ENCODE measurements at regions not wholly inside any gene's neighbourhood (a gene's known extent, or its start where the extent isn't known, plus 50 kb on each side); places are given as distances from the start of the nearest gene placed in this dataset.

DNA sequence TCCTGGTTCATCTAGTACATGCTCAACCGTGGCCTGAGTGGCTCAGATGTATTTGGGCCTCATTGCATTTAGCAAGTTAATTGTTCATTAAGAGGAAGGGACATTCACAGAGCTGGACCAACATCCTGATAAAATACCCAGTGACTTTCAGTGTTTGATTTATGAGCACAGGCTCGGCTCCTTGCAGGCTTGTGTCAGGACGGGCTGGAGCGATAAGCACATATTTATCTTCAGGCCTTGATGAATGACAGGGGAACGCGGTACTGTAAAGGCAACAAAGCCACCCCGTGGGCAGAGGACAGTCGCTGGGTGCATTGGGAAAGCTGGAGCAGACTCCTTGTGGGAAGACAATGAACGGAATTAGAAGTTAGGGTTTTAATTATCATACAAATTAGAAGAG lies 548.6 kb upstream of the HS6ST1 start:
- no peak for DNase-seq

DNA sequence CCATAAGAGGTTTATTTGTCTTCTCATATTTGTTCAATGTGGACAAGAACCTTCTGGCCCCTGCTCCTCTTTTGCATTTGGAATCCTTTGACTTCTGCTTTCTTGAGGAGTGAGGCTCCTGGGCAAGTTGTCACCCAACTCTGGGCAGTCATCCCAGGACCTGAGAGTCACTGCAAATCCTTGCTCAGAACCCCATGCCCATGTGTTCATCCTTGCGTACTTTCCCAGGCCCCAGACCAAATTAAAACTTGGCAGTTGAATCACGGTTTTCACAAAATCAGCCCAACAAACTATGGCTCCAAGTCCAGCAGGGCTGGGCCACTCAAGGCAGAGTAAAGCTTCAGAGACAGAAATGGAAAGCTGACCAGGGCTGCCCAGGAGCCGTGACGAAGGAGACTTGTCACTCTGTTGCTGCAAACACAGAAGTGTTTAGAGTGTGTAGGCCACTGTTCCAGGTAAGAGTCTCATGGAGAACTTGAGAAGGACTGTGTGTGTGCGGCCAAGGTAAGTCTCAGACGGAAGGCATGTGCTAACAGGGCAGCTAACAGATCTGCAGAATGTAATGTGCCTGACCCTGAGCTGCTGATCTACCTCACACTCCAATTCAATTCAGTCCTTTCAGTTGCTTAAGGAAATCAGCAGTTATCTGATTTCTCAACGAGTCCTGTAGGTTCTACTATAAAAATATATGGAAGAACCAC lies 549.4 kb upstream of the HS6ST1 start:
- no peak for DNase-seq

DNA sequence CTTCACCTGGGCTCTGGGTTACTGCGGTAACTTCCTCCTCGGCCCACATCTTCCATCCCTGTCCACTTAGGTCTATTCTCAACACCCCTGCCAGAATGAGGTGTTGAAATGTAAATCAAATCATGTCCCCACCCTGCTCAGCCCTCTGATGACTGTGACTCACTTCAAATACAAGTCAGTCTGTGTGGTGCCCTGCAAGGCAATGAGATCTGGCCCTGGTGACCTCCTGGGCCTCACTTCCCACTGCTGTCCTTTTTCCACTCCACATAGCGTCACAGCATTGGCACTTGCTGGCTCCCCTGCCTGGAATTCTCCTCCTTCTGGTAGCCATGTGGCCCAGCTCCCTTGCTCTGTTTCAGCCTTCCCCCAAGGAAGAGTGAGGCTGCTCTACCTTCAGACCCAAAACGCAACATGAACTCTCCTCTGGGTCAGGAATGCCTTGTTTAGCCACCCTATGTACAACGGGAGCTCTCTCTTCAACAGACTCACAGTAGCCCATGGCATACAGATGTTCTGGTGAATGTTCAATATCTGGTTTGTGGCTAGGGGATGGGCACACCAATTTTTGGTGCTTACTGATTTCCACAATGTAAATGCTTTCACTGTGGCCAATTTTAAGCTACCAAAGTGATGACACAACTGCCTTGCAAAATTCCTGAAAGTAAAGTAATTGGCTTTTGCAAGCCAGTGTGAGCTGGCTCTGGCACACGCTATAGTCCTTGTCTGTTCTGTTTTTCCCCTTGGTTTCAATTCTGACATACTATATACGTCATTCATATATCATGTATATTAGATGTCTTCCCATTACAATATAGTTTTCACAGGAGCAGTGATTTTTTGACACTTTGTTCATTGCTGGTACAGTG lies 550.3 kb upstream of the HS6ST1 start:
- DNase-seq = no peak

DNA sequence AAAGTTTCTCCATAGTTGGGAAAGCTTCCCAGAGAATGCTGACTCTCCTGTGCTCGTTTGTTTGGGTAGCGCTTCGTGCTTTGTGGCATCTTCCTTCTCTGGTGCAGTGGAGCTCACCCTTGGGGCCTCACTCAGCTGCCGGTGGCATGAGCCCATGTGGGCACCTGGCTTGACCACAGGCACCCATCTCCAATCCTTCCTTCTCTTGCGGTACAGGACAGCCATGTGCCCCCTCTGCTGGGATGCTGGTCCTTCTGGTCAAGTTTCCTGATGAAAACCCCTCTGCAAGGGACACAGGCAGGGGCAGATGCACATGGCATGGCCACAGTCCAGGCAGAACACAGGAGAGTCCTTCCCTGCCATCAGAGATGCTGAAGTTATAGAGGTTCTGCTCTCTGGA lies 555.9 kb upstream of the HS6ST1 start:
- DNase-seq = no peak

DNA sequence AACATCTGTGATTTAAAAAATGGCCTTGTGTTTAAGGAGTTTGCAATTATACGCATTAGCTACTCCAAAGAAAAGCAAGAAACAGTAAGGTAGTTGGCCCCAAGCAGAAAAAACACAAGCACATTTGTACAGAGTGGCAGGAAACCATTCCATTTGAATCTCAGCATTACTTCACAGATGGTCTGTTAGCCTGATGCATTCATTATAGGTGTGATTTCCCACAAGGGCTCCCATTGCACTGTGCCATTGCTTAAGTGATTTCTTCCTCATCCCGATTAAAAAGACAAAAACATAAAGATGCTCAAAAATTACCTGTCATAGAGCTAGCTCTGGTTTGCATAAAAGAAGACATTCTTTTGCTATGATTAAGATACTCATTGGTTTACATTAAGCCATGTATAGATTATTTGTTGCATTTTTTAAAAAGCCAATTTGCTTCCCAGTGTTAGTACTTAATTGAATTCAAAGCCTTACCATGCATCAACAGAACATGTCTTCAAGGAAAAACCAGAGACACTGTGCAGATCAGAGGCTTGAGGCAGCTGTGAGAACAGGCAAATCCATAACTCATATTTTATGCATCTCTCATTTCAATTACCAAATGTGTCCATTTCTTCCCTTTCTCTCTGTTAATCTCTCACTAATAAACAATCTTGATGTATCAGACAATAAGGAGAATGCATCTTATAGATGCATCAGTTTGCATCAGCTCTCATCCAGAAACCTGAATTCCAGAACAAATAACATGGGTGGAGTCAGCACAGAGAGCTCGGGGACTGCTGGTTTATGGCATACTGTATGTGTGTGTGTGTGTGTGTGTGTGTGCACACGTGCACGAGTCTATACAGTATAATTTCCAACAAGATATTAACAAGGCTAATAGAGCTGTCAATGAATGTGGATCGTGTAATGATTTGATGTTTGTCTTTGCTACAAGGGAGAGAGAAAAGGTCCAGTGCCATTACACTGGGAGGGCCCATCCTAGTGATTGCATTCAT lies 558.6 kb upstream of the HS6ST1 start:
- no peak for DNase-seq

DNA sequence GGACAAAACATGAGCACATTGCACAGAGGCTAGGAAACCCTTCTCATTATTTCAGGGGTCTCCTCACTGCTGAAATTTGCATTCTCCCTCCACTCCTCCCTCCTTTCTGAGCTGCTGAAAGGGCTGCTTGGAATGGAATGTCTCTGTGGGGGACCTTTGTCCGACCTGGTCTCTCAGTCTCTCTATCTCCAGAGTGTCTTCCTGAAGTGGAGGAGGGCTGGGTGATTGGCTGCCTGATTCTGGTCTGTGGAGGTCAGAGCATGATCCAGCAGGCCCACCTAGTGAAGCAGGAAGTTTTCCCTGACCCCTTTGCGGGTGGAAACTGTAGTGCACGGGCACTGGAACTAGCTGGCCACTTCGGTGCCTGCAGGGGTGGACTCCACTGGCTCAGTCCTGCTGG lies 560.5 kb upstream of the HS6ST1 start:
- no peak for DNase-seq

DNA sequence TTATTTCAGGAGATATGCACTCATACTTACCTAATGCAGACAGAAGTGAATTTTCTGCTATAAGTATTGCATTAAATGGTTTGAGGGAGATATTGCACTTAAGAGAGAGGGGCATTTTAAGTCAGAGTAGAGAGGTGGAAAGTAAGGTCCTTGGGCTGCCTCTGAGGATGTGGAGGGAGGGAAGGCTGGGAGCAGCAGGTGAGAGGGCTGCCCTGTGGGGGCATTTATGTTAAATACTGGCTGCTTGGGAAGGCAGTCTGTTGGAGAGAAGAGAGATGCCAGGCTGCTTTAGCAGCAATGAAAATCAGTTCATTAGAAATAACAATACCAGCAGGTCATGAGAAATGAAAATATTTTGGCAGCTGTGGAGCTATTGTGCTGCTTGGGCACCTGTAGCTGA lies 576.2 kb upstream of the HS6ST1 start:
- DNase-seq = no peak

DNA sequence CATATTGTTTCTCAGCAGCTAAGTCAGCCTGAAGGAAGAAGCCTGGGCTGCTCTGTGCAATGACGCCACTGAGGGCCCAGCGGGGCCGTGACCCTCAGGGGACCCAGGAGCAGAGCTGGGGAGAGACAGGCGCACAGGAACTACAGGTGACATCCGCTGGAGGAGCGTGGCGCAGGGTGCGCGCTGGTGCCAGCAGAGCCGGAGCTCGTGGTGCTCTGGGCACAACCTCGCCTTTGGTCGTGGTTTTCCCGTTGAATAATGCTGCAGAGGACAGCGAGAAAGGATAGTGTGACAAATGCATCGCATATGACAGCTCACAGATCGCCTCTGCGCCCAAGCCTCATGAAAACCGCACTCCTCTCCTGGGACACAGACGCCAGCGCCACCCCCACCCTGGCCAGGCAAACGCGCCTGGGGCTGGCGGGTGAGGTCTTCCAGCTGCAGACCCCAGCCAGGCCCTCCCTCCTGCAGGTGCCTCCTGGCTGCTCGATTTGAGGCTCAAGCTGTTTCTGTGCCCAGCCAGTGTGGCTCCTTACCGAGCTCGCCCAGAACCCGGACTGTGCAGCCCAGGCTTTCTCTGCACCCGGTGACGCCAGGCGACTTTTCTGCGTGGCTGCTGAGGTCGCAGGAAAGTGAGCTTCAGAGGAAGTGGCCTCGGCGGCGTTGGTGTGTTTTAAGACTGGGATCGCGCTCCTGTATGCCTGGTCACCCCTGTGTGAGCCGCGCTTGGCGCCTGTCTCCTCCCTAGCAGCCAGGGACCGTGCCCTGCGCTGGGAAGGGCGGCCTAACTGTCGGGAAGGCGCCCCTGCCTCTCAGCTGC lies 583.1 kb upstream of the HS6ST1 start:
- no peak for DNase-seq

DNA sequence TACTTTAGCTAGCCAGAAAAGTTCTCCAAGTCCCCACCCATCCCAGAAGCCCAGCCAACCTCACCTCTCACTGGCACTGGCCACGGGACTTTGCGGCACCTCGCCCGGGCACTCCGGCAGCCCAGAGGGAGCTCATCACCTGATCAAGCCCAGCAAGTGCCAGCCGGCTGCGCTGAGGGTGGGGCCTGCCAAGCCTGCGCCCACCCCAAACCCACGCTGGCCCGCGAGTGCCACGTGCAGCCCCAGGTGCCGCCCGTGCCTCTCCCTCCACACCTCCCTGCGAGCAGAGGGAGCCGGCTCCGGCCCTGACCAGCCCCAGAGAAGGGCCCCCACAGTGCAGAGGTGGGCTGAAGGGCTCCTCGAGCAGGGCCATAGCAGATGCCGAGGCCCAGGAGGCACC lies 585.0 kb upstream of the HS6ST1 start:
- DNase-seq = no peak

DNA sequence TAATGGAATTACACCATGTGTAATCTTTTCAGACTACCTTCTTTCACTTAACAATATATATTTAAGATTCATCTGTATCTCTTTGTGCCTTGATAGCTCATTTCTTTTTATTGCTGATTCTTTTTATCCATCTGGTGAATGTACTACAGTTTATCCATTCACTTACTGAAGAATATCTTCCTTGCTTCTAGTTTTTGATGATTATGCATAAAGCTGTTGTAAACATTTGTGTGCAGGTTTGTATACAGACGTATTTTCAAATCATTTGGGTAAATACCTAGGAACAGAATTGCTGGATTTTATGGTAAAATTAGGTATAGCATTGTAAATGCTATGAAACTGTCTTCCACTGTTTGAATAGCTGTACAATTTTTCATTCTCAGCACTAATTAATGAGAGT lies 592.6 kb upstream of the HS6ST1 start:
- no peak for DNase-seq

DNA sequence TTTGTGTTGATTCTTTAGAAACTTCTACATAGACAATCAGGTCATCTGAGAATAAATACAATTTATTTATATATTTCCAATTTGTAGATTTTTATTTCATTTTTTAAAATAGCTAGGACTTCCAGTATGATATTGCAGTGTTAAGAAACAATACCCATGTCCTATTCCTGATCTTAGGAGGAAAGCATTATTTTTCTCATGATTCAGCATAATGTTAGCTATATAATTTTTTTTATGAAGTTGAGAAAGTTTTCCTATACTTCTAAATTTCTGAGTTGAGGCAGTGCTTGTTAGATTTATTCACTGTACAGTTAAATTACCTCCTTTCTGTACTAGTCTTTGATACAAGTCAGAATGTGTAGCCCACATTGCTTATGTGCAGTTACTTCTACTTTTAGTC lies 595.7 kb upstream of the HS6ST1 start:
- DNase-seq = no peak

DNA sequence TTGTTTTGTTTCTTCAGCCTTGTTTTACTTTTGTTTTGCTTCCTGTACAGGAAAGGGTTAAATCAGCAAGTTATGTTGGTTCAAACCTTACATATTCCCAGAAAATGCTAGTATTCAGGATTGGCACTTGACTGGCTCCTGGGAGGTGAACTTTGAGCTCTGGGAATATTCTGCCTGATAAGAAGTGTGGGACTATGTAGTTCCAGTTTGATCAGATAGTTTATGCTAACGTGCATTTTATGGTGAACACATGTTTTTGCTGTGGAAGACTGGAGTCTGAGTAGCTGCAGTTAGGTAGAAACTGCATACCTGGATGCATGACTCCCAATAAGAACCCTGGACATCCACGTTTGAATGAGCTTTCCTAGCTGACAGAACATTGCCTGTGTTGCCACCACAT lies 603.1 kb upstream of the HS6ST1 start:
- no peak for DNase-seq

DNA sequence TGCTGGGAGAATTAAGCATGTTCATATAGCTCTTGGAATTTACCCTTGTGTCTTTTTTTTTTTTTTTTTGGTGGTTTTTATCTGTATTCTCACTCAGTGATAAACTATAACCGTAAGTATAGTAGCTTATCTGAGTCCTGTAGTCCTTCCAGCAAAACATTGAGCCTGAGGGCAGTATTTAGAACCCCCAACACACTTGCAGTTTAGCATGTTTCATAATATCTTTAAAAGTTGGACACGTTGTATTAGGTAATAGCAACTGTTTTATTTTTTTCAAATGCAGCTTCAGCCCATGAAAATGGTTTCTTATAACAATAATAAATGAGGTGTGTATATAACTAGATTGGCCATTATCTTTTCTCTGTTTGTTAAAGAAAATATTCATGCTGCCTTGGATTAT lies 603.5 kb upstream of the HS6ST1 start:
- DNase-seq = no peak

DNA sequence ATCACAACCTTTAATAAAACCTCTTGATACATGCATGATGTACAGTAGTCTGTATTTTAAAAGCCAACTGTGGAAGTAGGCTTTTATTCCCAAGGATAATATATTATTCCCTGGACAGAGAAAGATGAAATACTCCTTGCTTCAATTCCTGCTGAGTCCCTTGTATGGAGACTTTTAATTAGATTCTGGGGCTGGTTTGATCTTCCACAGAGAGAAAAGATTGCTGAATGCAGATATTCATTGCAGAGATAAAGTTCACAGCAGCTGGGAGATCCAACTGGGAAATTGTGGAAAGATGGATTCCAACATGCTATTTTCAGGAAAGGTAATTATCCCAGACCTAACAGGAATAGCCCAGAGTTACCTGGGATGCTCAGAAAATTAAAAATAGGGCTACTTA lies 607.0 kb upstream of the HS6ST1 start:
- no peak for DNase-seq

DNA sequence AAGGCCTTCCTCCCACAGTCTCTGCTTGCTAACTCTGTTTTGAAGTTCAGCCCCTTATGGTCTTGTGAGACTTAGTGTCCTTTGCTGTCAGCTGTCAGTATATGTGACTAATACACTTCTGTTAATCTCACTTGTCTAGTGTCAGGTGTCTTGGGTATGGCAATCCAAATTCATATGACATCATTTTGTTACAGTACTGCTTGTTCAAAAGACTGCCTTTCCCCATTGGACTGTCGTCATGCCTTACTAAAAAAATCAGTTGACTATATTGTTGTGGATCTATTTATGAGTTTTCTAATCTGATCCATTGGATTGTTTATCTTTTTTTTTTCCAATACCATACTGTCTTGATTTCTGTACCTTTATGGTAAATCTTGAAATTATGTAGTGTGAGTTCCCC lies 611.4 kb upstream of the HS6ST1 start:
- no peak for DNase-seq

DNA sequence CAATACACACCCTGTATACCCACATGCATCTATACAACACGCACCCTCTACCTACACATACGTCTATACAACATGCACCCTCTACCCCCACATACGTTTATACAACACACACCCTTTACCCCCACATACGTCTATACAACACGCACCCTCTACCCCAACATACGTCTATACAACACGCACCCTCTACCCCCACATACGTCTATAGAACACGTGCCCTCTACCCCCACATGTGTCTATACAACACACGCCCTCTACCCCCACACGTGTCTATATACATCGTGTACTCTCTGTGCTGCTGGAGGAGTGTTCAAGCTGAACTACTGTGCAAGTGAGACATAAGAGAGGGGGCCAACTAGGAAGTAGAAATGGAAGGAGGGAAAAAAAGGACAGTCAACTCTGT lies 621.7 kb upstream of the HS6ST1 start:
- no peak for DNase-seq

DNA sequence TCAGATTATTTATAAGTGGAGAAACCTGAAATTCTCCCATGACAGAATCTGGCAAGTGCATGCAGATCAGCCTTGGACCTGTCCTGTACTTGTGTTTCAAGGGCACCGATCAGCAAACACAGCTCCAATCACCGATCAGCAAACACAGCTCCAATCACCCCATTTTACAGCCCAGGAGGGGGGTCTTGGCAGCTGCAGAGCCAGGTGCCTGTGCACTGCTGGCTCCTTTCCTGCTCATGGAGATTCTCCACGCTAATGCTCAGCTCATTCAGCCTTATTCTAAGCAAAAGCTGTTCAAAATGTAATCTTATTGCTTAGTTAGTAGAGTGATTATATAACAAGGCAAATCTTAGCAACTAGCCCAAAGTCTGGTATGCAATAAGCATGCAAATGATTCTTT lies 623.1 kb upstream of the HS6ST1 start:
- no peak for DNase-seq

DNA sequence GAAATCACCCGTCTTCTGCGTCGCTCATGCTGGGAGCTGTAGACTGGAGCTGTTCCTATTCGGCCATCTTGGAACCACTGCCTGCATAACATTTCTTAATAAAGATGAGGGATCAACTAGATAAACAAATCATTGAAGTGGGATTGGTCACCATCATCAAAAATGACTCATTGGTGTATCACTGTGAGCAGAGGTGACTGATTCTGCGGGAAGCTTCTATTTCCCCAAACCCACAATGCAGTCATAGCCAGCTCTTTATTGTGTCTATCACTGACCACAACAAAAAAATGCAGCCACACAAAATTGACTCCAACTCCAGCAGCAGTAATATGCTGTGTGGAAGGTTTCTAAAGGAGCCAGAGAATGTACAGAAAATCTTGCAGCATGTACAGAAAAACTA lies 630.7 kb upstream of the HS6ST1 start:
- no peak for DNase-seq

DNA sequence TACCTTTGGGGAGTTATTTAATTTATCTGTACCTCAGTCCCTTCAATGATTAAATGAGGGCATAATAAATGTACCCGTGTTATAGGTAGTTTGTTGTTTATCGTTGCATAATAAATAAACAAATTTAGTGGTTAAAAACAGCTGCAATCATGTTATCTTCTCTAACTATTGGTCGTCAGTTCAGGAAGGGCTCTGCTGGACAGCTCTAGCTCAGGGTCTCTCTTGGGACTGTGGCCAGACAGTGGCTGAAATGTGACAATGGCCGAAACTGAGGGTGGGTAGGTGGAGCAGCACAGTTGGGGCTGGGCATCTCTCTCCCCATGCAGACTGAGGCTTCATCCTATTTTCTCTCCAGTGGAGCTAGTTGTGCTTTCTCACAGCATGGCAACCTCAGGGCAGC lies 632.1 kb upstream of the HS6ST1 start:
- DNase-seq = no peak

DNA sequence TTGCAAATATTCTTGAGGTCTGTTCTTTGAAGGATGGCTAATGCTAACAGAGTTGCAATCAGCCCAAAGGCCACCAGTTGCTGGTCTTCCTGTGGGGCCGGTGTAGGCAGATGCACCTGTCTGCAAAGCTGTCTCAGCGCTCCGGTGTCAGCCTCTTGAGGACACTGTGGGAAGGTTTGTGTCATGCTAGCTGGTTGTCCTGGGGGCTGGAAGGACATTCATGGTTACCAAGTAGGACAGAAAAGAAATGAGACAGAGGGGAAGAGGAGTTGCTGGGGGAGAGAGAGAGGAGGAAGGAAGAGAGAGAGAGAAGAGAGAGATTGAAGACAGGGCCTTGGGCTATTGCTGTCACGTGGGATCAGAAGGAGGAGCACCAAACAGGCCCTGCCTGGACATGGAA lies 639.6 kb upstream of the HS6ST1 start:
- DNase-seq = no peak

DNA sequence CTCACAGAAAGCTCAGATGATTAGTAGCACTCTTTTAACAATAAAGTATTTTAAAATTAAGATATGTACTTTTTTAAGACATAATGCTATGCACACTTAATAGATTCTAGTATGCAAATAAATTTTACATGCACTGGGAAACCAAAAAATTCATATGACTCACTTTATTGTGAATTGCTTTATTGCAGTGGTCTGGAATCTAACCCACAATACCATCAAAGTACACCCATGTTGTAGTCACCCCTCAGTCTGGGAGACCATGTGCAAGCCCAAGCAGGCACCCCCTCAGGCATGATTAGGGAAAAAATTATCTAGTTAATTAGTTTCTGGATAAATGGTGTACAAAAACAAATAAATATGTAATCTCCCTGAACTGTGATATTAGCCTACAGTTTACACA lies 649.0 kb upstream of the HS6ST1 start:
- DNase-seq = no peak

DNA sequence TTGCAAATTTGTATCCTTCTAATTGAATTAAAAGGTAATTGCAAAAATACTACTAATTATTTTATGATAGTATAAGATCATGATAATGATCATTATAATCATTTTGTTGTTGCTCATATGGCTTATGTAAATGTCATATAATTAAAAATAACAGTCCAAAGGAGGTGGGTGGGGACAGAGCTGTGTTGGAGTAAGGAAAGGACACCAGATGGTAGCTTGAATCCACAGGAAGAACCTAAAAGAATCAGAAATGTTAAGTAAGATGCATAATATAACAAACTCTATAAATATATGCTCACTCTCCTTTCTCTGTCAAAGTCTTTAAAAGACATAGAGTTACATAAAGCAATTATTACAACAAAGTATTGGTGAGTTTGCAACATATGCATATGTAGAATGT lies 650.7 kb upstream of the HS6ST1 start:
- DNase-seq = no peak

All from T1000 (cell line).